ENCODE measurements at regions not wholly inside any gene's neighbourhood (a gene's known extent, or its start where the extent isn't known, plus 50 kb on each side); places are given as distances from the start of the nearest gene placed in this dataset.

DNA sequence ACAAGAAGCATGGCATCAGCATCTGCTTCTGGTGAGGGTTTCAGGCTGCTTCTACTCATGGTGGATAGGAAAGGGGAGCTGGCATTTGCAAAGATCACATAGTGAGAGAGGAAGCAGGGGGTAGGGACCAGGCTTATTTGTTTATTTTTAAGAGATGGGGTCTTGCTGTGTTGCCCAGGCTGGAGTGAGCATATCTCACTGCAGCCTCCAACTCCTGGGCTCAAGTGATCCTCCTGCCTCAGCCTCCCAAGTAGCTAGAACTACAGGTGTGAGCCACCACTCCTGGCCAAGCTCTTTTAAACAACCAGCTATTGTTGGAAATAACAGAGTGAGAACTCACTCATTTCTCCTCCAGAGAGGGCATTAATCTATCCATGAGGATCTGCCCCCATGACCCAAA is 138.8 kb upstream of the FOXN2 start:
- Mint-ChIP-seq H3K9me3 (ENCODE audit: low read depth) (peaks cover 3% of the 10 kb centered on the region), H3K4me3 (ENCODE audit: unreplicated experiment) (no peak overlapping the region), H3K27ac (ENCODE audit: unreplicated experiment) (no peak overlapping the region), H3K27me3 (ENCODE audit: low read depth) (no peaks in the 10 kb centered on the region), H3K4me1 (ENCODE audit: low read depth) (peaks cover 7% of the 10 kb centered on the region), H3K36me3 (ENCODE audit: low read depth) (no peaks in the 10 kb centered on the region)
- no peak for DNase-seq (ENCODE audit: low spot score)
- TF ChIP-seq, protein P1, sequence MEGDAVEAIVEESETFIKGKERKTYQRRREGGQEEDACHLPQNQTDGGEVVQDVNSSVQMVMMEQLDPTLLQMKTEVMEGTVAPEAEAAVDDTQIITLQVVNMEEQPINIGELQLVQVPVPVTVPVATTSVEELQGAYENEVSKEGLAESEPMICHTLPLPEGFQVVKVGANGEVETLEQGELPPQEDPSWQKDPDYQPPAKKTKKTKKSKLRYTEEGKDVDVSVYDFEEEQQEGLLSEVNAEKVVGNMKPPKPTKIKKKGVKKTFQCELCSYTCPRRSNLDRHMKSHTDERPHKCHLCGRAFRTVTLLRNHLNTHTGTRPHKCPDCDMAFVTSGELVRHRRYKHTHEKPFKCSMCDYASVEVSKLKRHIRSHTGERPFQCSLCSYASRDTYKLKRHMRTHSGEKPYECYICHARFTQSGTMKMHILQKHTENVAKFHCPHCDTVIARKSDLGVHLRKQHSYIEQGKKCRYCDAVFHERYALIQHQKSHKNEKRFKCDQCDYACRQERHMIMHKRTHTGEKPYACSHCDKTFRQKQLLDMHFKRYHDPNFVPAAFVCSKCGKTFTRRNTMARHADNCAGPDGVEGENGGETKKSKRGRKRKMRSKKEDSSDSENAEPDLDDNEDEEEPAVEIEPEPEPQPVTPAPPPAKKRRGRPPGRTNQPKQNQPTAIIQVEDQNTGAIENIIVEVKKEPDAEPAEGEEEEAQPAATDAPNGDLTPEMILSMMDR (IDR thresholded peaks at IDR 0.05): no peak

DNA sequence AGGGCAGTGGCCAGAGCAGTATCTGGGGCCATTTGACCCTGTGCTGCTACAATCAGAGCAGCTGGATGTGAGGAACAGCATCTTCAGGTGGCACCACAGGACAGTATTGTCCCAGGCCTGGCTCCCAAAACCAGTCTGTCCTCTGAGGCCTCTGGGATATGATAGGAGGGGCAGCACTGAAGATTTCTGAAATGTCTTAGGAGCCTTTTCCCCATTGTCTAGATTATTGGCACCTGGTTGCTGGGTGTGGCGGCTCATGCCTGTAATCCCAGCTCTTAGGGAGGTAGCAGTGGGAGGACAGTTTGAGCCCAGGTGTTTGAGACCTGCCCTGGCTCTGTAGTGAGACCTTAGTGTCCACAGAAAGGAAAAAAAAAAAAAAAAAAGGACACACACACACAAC is 137.6 kb upstream of the FOXN2 start:
- Mint-ChIP-seq H3K27me3 (ENCODE audit: low read depth) (no peaks in the 10 kb centered on the region), H3K36me3 (ENCODE audit: low read depth) (no peaks in the 10 kb centered on the region), H3K4me1 (ENCODE audit: low read depth) (peaks cover 7% of the 10 kb centered on the region), H3K27ac (ENCODE audit: unreplicated experiment) (no peak overlapping the region), H3K4me3 (ENCODE audit: unreplicated experiment) (no peak overlapping the region), H3K9me3 (ENCODE audit: low read depth) (peaks cover 3% of the 10 kb centered on the region)
- TF ChIP-seq, protein P1 (IDR thresholded peaks at IDR 0.05): no peak
- no peak for DNase-seq (ENCODE audit: low spot score)

DNA sequence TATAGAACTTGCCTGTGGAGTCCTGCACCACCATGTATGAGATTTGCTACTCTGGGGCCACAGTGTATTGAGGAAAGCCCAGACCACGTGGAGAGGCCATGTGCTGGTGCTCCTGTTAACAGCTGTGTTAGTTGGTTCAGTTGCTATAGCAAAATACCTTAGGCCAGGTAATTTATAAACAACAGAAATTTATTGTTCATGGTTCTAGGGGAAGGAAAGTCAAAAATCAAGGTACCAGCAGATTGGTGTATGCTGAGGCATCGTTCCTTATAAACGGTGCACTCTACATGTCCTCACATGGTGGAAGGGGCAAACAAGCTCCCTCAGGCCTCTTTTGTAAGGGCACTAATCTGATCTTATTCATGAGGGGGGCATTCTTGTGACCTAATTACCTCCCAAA is 135.9 kb upstream of the FOXN2 start:
- peaks cover 3% of the 10 kb centered on the region for H3K9me3 Mint-ChIP-seq (ENCODE audit: low read depth)
- DNase-seq (ENCODE audit: low spot score): no peak
- TF ChIP-seq, protein P1 (IDR thresholded peaks at IDR 0.05): no peak
- H3K27me3 Mint-ChIP-seq (ENCODE audit: low read depth): no peaks in the 10 kb centered on the region
- H3K36me3 Mint-ChIP-seq (ENCODE audit: low read depth): no peaks in the 10 kb centered on the region
- no peak overlapping the region for H3K27ac Mint-ChIP-seq (ENCODE audit: unreplicated experiment)
- H3K4me1 Mint-ChIP-seq (ENCODE audit: low read depth): peaks cover 7% of the 10 kb centered on the region
- H3K4me3 Mint-ChIP-seq (ENCODE audit: unreplicated experiment): no peak overlapping the region

DNA sequence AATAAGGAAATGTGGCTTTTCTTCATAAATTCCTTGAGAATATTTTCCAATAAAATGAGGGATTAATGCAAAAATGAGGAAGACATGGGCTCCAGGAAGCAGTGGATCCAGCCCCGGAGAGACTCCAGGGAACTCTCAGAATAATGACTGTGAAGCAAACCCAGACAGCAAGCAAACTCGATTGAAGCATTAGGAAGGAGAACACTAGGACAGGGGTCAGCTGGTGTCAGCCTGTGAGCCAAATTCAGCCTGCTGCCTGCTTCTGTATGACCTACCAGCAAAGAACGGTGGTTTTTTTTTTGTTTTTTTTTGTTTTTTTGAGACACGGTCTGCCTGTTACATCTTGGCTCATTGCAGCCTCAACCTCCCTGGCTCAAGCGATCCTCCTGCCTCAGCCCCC is 133.9 kb upstream of the FOXN2 start:
- TF ChIP-seq, protein P1 (IDR thresholded peaks at IDR 0.05): no peak
- Mint-ChIP-seq H3K27ac (ENCODE audit: unreplicated experiment) (no peak overlapping the region), H3K9me3 (ENCODE audit: low read depth) (no peaks in the 10 kb centered on the region), H3K27me3 (ENCODE audit: low read depth) (no peaks in the 10 kb centered on the region), H3K4me1 (ENCODE audit: low read depth) (peaks cover under 1% of the 10 kb centered on the region), H3K4me3 (ENCODE audit: unreplicated experiment) (no peak overlapping the region), H3K36me3 (ENCODE audit: low read depth) (no peaks in the 10 kb centered on the region)
- no peak for DNase-seq (ENCODE audit: low spot score)

DNA sequence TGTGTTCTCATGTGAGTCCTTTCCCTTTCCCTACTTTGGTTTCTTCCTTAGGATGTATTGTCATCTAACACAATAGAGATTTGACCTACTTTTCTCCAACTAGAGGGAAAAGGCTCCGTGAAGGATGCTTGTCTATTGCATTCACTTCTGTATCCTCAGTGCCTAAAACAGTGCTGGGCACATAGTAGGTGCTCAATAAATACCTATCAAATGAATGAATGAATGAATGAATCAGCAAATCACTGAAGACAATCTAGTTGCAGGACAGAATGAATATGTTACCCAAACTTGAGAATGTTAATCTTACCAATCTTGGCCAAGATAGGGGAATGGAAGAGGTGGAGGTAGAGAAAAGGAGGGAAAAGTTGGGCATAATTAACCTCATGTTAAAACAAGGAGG is 131.2 kb upstream of the FOXN2 start:
- no peaks in the 10 kb centered on the region for H3K27me3 Mint-ChIP-seq (ENCODE audit: low read depth)
- TF ChIP-seq, protein P1 (IDR thresholded peaks at IDR 0.05): no peak
- H3K4me1 Mint-ChIP-seq (ENCODE audit: low read depth): no peaks in the 10 kb centered on the region
- DNase-seq (ENCODE audit: low spot score): no peak
- H3K36me3 Mint-ChIP-seq (ENCODE audit: low read depth): no peaks in the 10 kb centered on the region
- no peak overlapping the region for H3K4me3 Mint-ChIP-seq (ENCODE audit: unreplicated experiment)
- H3K9me3 Mint-ChIP-seq (ENCODE audit: low read depth): no peaks in the 10 kb centered on the region
- H3K27ac Mint-ChIP-seq (ENCODE audit: unreplicated experiment): no peak overlapping the region
